Right lobe of liver (tissue), 4 donors: ENCODE measurements at regions not wholly inside any gene's neighbourhood (a gene's known extent, or its start where the extent isn't known, plus 50 kb on each side); places are given as distances from the start of the nearest gene placed in this dataset.

Experiments
- POLR2A ChIP-seq: fragments of 450-650 bp; IDR thresholded peaks from one replicate; pipeline ENCODE4 v1.6.1; 2017; ENCODE audit warnings: antibody characterized with exemption, mild to moderate bottlenecking
- TF ChIP-seq, protein P1 (sequence below), 4 donors: fragments of 200-600 bp in 3 of 4; fragments of 450-650 bp in 1 of 4; IDR thresholded peaks; one replicate each; pipeline versions ENCODE4 v1.5.1 to v1.8.0; 2016 to 2022; ENCODE audit warnings: antibody characterized with exemption in 4 of 4, mild to moderate bottlenecking in 2 of 4
- donor health status: DM: no; HTN: no; CAD: no.
- donor health status: DM: no; HTN: no; CAD: no.
- donor health status: DM: no; HTN: yes; CAD: no.

- TF ChIP-seq, protein P1, sequence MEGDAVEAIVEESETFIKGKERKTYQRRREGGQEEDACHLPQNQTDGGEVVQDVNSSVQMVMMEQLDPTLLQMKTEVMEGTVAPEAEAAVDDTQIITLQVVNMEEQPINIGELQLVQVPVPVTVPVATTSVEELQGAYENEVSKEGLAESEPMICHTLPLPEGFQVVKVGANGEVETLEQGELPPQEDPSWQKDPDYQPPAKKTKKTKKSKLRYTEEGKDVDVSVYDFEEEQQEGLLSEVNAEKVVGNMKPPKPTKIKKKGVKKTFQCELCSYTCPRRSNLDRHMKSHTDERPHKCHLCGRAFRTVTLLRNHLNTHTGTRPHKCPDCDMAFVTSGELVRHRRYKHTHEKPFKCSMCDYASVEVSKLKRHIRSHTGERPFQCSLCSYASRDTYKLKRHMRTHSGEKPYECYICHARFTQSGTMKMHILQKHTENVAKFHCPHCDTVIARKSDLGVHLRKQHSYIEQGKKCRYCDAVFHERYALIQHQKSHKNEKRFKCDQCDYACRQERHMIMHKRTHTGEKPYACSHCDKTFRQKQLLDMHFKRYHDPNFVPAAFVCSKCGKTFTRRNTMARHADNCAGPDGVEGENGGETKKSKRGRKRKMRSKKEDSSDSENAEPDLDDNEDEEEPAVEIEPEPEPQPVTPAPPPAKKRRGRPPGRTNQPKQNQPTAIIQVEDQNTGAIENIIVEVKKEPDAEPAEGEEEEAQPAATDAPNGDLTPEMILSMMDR (IDR thresholded peaks at IDR 0.05), result no peak
- no peak for TF ChIP-seq POLR2A
These were observed 219.1 kb downstream of the RPL10L start for GRCh38 chr14:46432516-46432915.
